ENCODE measurements at regions not wholly inside any gene's neighbourhood (a gene's known extent, or its start where the extent isn't known, plus 50 kb on each side); places are given as distances from the start of the nearest gene placed in this dataset.

GRCh38 chr7:25886387-25887240 is 265.4 kb upstream of the NFE2L3 start:
- TF ChIP-seq SUZ12 (IDR thresholded peaks at IDR 0.05; ENCODE audit: extremely low read depth, insufficient read depth, insufficient read length): no peak
- TF ChIP-seq YY1 (IDR thresholded peaks at IDR 0.05; ENCODE audit: insufficient read depth, insufficient read length): no peak

Measured in NT2/D1 (cell line).